ENCODE measurements at regions not wholly inside any gene's neighbourhood (a gene's known extent, or its start where the extent isn't known, plus 50 kb on each side); places are given as distances from the start of the nearest gene placed in this dataset.

- ATAC-seq (no peak), DNase-seq (ENCODE audit: low read depth, low spot score) (no peak)
- CTCF ChIA-PET: no interaction called here
- Histone ChIP-seq H3K4me2 (ENCODE audit: low read length) (no peak overlapping the region), H2AFZ (ENCODE audit: low read depth, low read length, poor library complexity, severe bottlenecking) (no peak overlapping the region), H3K27me3 (ENCODE audit: insufficient read depth, low read length) (no peaks in the 10 kb centered on the region), H4K20me1 (ENCODE audit: insufficient read depth) (no peaks in the 10 kb centered on the region), H3K4me3 (replicated peaks in 1 of 2; ENCODE audit: low read depth in 1 of 2, low read length in 2 of 2) (no peak overlapping the region), H3K9ac (ENCODE audit: low read length) (no peak overlapping the region), H3K9me2 (ENCODE audit: insufficient read depth) (no peaks in the 10 kb centered on the region), H3K79me2 (ENCODE audit: insufficient read depth, low read length) (no peaks in the 10 kb centered on the region), H3K27ac (ENCODE audit: low read depth, low read length) (no peak overlapping the region), H3K9me3 (ENCODE audit: control insufficient read depth in 1 of 2, insufficient read depth in 1 of 2, low read depth in 1 of 2, low read length in 2 of 2) (no peaks in the 10 kb centered on the region), H3K4me1 (ENCODE audit: control insufficient read depth in 1 of 2, insufficient read depth in 2 of 2, low read length in 2 of 2) (no peaks in the 10 kb centered on the region), H3K36me3 (ENCODE audit: control insufficient read depth in 1 of 2, insufficient read depth in 2 of 2, low read length in 2 of 2) (no peaks in the 10 kb centered on the region)
- no peak for TF ChIP-seq CEBPB (IDR thresholded peaks at IDR 0.05; ENCODE audit: low read depth)
- TF ChIP-seq, protein P1, sequence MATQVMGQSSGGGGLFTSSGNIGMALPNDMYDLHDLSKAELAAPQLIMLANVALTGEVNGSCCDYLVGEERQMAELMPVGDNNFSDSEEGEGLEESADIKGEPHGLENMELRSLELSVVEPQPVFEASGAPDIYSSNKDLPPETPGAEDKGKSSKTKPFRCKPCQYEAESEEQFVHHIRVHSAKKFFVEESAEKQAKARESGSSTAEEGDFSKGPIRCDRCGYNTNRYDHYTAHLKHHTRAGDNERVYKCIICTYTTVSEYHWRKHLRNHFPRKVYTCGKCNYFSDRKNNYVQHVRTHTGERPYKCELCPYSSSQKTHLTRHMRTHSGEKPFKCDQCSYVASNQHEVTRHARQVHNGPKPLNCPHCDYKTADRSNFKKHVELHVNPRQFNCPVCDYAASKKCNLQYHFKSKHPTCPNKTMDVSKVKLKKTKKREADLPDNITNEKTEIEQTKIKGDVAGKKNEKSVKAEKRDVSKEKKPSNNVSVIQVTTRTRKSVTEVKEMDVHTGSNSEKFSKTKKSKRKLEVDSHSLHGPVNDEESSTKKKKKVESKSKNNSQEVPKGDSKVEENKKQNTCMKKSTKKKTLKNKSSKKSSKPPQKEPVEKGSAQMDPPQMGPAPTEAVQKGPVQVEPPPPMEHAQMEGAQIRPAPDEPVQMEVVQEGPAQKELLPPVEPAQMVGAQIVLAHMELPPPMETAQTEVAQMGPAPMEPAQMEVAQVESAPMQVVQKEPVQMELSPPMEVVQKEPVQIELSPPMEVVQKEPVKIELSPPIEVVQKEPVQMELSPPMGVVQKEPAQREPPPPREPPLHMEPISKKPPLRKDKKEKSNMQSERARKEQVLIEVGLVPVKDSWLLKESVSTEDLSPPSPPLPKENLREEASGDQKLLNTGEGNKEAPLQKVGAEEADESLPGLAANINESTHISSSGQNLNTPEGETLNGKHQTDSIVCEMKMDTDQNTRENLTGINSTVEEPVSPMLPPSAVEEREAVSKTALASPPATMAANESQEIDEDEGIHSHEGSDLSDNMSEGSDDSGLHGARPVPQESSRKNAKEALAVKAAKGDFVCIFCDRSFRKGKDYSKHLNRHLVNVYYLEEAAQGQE (IDR thresholded peaks at IDR 0.05; ENCODE audit: low read depth): no peak
- no peak for TF ChIP-seq ZFX (IDR thresholded peaks at IDR 0.05)
- TF ChIP-seq, protein P2, sequence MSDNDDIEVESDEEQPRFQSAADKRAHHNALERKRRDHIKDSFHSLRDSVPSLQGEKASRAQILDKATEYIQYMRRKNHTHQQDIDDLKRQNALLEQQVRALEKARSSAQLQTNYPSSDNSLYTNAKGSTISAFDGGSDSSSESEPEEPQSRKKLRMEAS (IDR thresholded peaks at IDR 0.05): no peak
- no peak for TF ChIP-seq SP1 (IDR thresholded peaks at IDR 0.05; ENCODE audit: low read depth)
- TF ChIP-seq, protein P3, sequence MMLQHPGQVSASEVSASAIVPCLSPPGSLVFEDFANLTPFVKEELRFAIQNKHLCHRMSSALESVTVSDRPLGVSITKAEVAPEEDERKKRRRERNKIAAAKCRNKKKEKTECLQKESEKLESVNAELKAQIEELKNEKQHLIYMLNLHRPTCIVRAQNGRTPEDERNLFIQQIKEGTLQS (IDR thresholded peaks at IDR 0.05): no peak
- no peak for TF ChIP-seq EZH2phosphoT487 (IDR thresholded peaks at IDR 0.05; ENCODE audit: borderline replicate concordance)
- no peak for TF ChIP-seq EGR1 (IDR thresholded peaks at IDR 0.05; ENCODE audit: low read depth)
- no peak for TF ChIP-seq ELF1 (IDR thresholded peaks at IDR 0.05; ENCODE audit: borderline replicate concordance, low read depth)
- TF ChIP-seq POLR2A (IDR thresholded peaks at IDR 0.05; ENCODE audit: borderline replicate concordance, extremely low read depth, insufficient read depth, insufficient read length): no peak
- TF ChIP-seq YY1 (IDR thresholded peaks at IDR 0.05; ENCODE audit: extremely low read depth, insufficient replicate concordance, low read depth, low read length): no peak
- TF ChIP-seq TCF7L2 (IDR thresholded peaks at IDR 0.05; ENCODE audit: borderline replicate concordance, extremely low read depth, insufficient read depth, insufficient read length): no peak
- TF ChIP-seq CBX3 (IDR thresholded peaks at IDR 0.05; ENCODE audit: low read depth): no peak
- TF ChIP-seq FOSL1 (IDR thresholded peaks at IDR 0.05; ENCODE audit: low read depth): no peak
- TF ChIP-seq SIN3A (IDR thresholded peaks at IDR 0.05; ENCODE audit: low read depth): no peak
- TF ChIP-seq ZNF274 (IDR thresholded peaks at IDR 0.05; ENCODE audit: low read depth, low read length): no peak
- TF ChIP-seq EZH2 (IDR thresholded peaks at IDR 0.05): no peak
- TF ChIP-seq RAD21 (IDR thresholded peaks at IDR 0.05; ENCODE audit: low read depth): no peak
- intact Hi-C loops (cut with micrococcal nuclease): no loop called here
- no TSS peak for BruUV-seq (replicated peaks)
- POLR2A ChIA-PET: no interaction called here
- RAD21 ChIA-PET (ENCODE audit: low non-redundant PET in 1 of 2, low total read pairs in 2 of 2, uncharacterized antibody in 2 of 2, unreplicated experiment in 2 of 2): no interaction called here
These were observed 350.2 kb downstream of the IRS2 start for GRCh38 chr13:109436055-109436622.

Measured in HCT116 (cell line).